IPS-15b (cell line): ENCODE measurements at regions not wholly inside any gene's neighbourhood (a gene's known extent, or its start where the extent isn't known, plus 50 kb on each side); places are given as distances from the start of the nearest gene placed in this dataset.
"Not testable (repeated sequence)": the region's sequence is repeated elsewhere in the genome, so short reads cannot be mapped to it uniquely, and the experiment has no call there.

Source experiments
- H3K27me3 ChIP-seq: one replicate; pipeline ENCODE4 v1.6.1; 2013; ENCODE audit warnings: low read length; ENCODE audit not compliant: control insufficient read depth, insufficient read depth
- H3K36me3 ChIP-seq: one replicate; pipeline ENCODE4 v1.6.1; 2013; ENCODE audit warnings: low read length; ENCODE audit not compliant: control insufficient read depth, insufficient read depth
- H3K4me1 ChIP-seq: one replicate; pipeline ENCODE4 v1.6.1; 2013; ENCODE audit warnings: mild to moderate bottlenecking, low read length; ENCODE audit not compliant: control insufficient read depth, insufficient read depth
- H3K4me3 ChIP-seq: one replicate; pipeline ENCODE4 v1.5.1; 2013; ENCODE audit warnings: low read depth, low read length
- H3K9ac ChIP-seq: one replicate; pipeline ENCODE4 v1.6.1; 2013; ENCODE audit warnings: low read depth, mild to moderate bottlenecking, low read length
- H3K9me3 ChIP-seq: one replicate; pipeline ENCODE4 v1.6.1; 2013; ENCODE audit warnings: mild to moderate bottlenecking, low read length; ENCODE audit not compliant: control insufficient read depth, insufficient read depth

DNA sequence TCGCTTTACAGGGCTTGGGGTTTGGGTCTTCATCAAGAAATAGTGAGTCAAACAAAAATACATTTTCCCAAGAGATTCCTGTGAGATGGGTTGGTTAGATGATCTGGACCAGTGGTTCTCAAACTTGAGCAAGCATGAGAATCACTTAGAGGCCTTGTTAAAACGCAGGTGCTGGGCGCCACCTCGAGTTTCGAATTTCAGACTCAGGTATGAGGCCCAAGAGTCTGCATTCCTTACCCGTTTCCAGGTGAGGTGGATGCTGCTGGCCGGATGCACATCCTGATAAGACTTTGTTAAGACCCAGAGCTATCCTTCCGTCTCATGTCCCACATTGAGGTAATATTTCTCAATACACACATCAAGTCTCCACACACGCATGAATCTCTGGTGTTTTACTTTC lies 707.8 kb upstream of the SALL3 start:
- no peaks in the 10 kb centered on the region for H3K27me3 ChIP-seq
- no peaks in the 10 kb centered on the region for H3K36me3 ChIP-seq
- H3K4me3 ChIP-seq, result no peak overlapping the region
- H3K9me3 ChIP-seq, result no peaks in the 10 kb centered on the region
- no peak overlapping the region for H3K9ac ChIP-seq
- no peaks in the 10 kb centered on the region for H3K4me1 ChIP-seq

DNA sequence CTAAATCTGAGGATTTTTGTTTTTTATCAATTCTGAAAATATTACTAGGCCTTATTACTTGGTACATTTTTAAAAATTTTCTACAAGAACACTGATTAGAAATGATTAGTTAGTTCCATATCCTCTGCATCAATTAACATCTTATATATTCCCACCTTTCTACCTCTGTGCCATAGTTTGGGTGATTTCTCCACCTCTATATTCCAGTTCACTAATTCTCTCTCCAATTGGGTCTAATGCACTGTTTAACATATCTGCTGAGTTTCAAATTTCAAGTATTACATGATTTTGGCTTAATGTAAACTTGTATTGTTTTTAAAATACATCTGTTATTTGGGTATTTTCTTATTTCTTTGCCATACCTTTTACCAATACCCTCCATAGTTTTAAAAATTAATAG lies 705.7 kb upstream of the SALL3 start:
- H3K4me3 ChIP-seq, result no peak overlapping the region
- no peak overlapping the region for H3K9ac ChIP-seq
- no peaks in the 10 kb centered on the region for H3K9me3 ChIP-seq
- no peaks in the 10 kb centered on the region for H3K36me3 ChIP-seq
- H3K4me1 ChIP-seq, result no peaks in the 10 kb centered on the region
- no peaks in the 10 kb centered on the region for H3K27me3 ChIP-seq

DNA sequence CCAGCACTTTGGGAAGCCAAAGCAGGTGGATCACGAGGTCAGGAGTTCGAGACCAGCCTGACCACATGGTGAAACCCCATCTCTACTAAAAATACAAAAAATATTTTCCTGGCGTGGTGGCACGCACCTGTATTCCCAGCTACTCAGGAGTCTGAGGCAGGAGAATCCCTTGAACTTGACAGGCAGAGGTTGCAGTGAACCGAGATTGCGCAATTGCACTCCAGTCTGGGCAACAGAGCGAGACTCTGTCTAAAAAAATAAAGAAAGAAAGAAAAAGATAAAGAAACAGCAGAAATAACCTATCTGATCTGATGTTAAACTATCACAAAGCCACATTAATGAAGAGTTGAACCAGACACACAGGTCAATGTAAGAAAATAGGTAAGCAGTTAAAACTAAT lies 696.2 kb upstream of the SALL3 start:
- not testable (repeated sequence) for H3K9me3 ChIP-seq, H3K4me1 ChIP-seq, H3K4me3 ChIP-seq, H3K27me3 ChIP-seq, H3K36me3 ChIP-seq, H3K9ac ChIP-seq

DNA sequence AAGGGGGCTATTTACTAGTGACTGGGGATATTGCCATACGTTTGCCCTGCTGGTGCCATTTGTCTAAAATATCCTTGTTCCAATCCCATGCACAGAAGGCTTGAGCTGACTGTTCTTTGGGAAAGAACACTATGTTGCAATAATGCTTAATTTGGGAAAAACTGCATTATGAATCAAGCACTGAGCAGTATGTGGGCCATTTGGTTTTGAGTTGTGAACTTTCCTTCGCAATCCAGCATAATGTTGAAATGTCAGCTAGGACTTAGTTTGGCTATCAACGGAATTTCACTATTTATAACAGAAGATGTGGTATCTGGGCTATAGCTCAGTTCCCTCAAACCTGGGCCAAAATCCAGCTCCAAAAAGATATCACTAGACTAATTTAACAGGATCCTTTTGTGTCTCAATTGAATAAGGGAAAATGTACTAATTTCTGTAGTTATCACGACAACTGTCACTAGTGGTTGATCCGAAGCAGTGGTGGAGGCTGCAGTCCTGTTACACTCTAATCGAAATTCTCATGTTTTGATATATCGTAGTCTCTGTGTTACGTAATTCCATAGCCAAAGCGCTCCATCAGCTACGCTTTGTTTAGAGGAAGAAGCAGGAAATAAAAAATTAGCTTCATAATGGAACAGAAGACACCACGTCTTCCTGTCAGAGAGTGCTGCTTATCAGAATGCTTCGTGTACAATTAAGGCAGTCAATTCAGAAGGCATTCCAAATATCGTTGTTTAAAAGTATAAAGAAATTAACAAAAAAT lies 686.8 kb upstream of the SALL3 start:
- Histone ChIP-seq H3K4me3 (no peak overlapping the region), H3K9ac (no peak overlapping the region), H3K36me3 (no peaks in the 10 kb centered on the region), H3K9me3 (no peaks in the 10 kb centered on the region), H3K27me3 (no peaks in the 10 kb centered on the region), H3K4me1 (peaks cover 2% of the 10 kb centered on the region)

DNA sequence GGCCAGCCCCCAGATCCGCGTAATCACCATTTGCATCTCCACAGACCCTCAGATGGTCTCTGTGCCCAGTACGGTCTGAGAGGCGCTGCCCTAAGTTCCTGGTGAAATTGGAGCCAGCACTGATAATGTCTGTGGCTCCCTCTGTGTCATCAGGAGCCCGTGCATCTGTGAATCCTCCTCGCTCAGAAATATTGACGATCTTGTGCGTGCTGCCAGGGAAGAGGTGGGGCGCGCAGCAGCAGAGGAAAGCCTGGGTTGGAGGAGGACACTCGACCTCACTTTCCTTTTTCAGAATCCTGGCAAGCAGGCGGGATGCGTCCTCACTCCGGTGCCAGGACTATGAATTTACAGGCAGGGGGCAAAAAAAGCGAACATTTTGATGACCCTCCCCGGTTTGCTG lies 686.1 kb upstream of the SALL3 start:
- Histone ChIP-seq H3K9me3 (no peaks in the 10 kb centered on the region), H3K4me1 (peaks cover 2% of the 10 kb centered on the region), H3K9ac (no peak overlapping the region), H3K27me3 (no peaks in the 10 kb centered on the region), H3K36me3 (no peaks in the 10 kb centered on the region), H3K4me3 (peak overlapping the region; percentile 51)

DNA sequence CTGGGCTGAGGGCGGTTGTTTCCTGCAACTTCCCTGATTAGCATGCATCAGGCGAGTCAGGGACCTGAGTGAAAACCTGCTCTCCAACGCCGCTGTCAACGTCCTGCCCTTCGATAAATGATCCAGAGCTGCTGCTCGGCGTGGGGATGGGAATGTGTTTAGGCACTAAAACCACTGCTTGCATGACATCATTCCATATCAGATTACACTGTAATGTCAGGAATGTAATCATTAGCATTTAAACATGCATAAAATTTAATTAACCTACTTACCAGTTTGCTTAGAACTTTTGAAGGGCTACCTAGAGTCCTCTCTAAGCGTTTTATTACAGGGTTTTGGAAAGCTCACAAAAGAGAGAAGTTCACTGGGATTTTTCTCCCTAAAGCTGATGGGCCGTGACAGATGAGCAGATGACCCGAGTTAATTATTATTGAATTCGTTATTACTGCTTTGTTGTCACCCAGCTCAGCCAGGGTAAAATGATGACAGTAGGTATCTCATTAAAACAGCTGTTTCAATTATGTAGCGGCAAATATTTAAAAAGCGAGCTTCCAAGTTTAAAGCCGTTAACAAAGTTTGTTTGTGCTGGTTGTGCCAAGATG lies 685.6 kb upstream of the SALL3 start:
- Histone ChIP-seq H3K9ac (no peak overlapping the region), H3K9me3 (no peaks in the 10 kb centered on the region), H3K36me3 (no peaks in the 10 kb centered on the region), H3K27me3 (no peaks in the 10 kb centered on the region), H3K4me3 (peak overlapping the region; percentile 51), H3K4me1 (peaks cover 2% of the 10 kb centered on the region)

DNA sequence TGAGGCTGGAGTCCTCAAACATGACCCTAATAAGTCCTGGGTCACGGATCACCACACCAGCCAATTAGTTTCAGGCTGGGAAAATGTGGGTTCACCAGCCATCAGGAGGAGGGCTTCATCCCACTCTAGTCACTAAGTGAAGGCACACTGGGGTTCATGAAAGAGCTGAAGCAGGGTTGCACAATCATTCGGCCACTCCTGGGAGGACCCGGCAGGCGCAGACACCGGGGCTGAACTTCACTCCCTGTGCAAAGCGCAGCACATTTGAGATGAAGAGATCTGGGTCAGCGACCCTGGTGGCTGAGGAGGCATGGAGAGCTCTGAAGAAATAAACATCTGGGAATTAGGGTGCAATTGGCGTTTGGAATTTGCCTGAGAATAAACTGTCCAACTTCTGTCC lies 684.4 kb upstream of the SALL3 start:
- no peaks in the 10 kb centered on the region for H3K9me3 ChIP-seq
- no peak overlapping the region for H3K9ac ChIP-seq
- H3K27me3 ChIP-seq, result no peaks in the 10 kb centered on the region
- H3K4me3 ChIP-seq, result no peak overlapping the region
- H3K4me1 ChIP-seq, result peaks cover 2% of the 10 kb centered on the region
- no peaks in the 10 kb centered on the region for H3K36me3 ChIP-seq

DNA sequence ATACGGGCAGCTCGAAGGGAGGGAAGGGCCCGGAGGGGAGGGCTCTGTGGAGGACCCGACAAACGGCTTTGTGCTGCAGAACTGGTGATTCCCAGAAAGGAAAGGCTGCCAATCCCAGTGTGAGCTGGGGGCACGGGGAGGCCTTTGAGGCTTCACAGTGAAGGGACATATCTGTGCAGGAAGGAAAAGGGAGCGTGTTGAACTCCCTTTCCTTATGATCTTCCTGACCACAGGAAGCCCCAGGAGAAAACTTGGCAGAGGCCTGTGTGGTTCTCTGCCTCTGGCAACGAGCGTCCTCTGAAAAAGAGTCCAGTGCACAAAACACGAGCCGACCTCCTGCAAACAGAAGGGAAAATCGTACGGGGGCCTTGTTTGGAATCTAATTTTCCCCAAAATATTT lies 683.5 kb upstream of the SALL3 start:
- Histone ChIP-seq H3K27me3 (no peaks in the 10 kb centered on the region), H3K9ac (no peak overlapping the region), H3K4me3 (no peak overlapping the region), H3K9me3 (no peaks in the 10 kb centered on the region), H3K4me1 (peaks cover 2% of the 10 kb centered on the region), H3K36me3 (no peaks in the 10 kb centered on the region)

DNA sequence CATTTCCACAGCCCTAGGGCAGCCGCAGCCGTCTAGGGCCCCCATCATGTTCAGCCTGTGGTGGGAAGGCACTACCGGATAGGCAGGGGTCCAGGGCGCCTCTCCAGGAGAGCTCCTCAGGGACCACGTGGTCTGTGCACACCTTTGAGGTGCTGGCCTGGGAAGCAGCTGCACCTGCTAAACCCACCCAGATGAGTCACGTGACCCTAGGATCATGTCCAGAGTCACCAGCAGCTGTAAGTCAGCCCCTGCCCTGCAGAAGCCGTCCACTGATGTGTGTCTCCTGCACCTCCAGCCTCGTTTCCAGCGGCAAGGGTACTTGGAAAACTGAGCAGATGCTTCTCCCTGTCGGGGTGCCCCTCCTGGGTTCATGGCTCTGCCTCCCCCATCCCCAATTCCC lies 682.6 kb upstream of the SALL3 start:
- Histone ChIP-seq H3K4me1 (peaks cover 2% of the 10 kb centered on the region), H3K9me3 (no peaks in the 10 kb centered on the region), H3K4me3 (no peak overlapping the region), H3K36me3 (no peaks in the 10 kb centered on the region), H3K27me3 (no peaks in the 10 kb centered on the region), H3K9ac (no peak overlapping the region)

DNA sequence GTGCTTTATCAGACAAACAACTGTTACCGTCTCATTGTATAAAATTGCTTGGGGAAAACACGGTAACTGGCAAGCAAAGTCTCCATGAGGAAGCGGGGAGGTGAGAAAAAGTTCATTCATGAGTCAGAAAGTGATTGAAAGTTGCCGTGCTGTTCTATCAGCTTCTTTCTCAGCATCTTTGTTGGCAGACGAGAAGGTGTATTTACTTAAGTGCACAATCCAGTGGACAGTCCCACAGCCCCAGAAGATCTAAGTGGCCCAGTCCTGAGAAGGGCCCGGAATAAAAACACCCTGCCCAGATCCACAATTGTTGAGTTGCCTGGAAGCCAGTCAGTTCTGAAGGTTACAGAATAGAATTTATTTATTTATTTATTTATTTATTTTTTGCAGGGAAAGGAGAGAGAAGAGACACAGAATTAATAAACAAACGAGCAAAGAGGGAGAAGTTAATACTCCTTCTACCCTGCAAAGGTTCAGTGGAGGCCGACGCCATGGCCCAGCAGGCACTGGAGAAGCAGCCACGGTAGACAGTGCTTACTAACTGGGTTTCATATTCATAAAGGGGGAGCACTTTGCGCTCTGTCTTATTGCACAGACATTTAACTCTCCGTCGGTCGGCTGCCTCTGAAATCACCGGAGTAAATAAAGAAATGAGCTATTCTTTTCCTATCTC lies 676.0 kb upstream of the SALL3 start:
- Histone ChIP-seq H3K9ac (no peak overlapping the region), H3K36me3 (no peaks in the 10 kb centered on the region), H3K4me1 (no peaks in the 10 kb centered on the region), H3K27me3 (no peaks in the 10 kb centered on the region), H3K4me3 (no peak overlapping the region), H3K9me3 (no peaks in the 10 kb centered on the region)

DNA sequence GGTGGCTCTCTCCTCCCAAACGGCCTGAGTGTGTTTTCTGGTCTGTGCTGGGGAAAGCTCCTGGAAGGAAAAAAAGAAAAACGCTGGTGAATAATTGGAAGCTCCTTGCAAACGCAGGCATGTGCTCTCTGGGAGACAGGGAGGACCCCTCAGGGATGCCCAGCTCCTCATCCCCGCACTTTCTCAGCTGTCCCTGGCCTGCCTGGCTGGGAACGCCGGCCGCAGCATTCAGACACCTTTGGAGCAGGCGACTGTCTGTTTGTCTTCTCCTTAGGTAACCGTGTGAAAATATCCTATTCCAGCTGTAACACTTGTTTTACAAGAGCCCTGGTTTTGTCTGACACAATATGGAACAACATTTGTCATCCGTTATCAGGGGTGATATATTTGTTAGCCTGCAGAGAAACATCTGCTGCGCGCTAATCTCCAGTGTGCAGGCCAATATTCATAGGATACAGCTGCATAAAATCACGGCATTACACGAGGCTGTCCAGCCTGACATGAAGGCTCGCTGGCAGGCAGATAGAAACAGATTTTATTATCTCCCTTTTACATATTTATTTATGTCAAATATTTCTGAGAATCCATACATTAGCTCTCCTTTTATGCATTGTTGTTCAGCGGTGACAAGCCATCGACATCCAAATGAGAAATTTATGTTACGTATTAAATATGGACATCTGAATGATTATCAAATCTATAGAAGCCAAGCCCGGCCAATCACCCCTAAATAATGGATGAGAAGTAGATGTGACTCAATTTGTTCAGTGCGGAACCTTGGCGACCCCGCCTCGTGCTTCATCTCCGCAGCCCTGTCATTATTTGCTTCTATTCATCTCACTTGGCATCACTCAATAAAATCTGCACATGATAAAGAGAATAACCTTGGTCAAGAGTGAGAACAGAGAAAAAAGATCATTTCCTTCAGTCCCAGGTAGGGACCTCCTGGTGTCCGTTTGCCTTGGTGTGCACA lies 675.1 kb upstream of the SALL3 start:
- Histone ChIP-seq H3K36me3 (no peaks in the 10 kb centered on the region), H3K4me3 (no peak overlapping the region), H3K9me3 (no peaks in the 10 kb centered on the region), H3K27me3 (no peaks in the 10 kb centered on the region), H3K9ac (no peak overlapping the region), H3K4me1 (no peaks in the 10 kb centered on the region)
